ENCODE measurements at regions not wholly inside any gene's neighbourhood (a gene's known extent, or its start where the extent isn't known, plus 50 kb on each side); places are given as distances from the start of the nearest gene placed in this dataset.

DNA sequence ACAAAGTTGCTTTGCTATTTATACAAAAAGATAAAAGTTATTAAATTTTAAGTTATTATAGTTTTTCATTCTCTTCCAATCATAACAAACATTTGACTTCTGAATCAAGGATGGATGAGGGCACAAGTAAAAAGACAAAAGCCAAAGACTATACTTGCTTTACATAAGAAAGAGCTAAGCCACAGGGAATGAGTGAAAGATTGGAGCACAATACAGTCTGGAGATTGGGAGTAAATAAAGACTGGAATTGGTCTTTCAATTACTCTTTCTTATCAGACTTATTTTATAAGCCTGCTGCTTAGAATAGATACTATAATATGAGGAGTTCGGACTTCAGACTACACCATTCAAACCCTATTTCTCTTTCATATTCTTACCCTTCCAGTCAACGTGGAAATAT lies 1874.1 kb upstream of the PRR20A start:
- Histone ChIP-seq H4K91ac (replicated peaks; ENCODE audit: insufficient read length, low read length) (no peak overlapping the region), H3K18ac (ENCODE audit: extremely low read depth, low read length) (no peak overlapping the region), H2BK15ac (ENCODE audit: low read length) (no peak overlapping the region), H2BK5ac (ENCODE audit: low read depth, low read length) (no peak overlapping the region), H3K4me1 (replicated peaks in 1 of 4; ENCODE audit: control insufficient read depth in 3 of 4, insufficient read depth in 4 of 4, low read length in 3 of 4) (peaks cover 0 to 8% (median 3%) of the 10 kb centered on the region in 4 experiments; a peak in 5 of 7 replicates), H3K23ac (ENCODE audit: insufficient read length) (no peak overlapping the region), H3K9ac (replicated peaks in 1 of 4; ENCODE audit: extremely low read depth in 1 of 4, low read depth in 3 of 4, low read length in 3 of 4) (no peak overlapping the region), H3K4me2 (ENCODE audit: insufficient read depth in 1 of 2, low read depth in 2 of 2, low read length in 2 of 2) (no peak overlapping the region), H4K8ac (ENCODE audit: extremely low read depth, insufficient read depth, low read length) (no peak overlapping the region), H4K20me1 (replicated peaks in 1 of 2; ENCODE audit: control insufficient read depth in 1 of 2, insufficient read depth in 2 of 2, low read length in 2 of 2) (no peaks in the 10 kb centered on the region), H3K14ac (ENCODE audit: insufficient read length) (no peak overlapping the region), H3K27ac (ENCODE audit: low read depth, low read length) (no peak overlapping the region), H3K56ac (replicated peaks; ENCODE audit: insufficient read length, low read depth, low read length) (no peak overlapping the region), H2AK5ac (ENCODE audit: low read depth, low read length) (no peak overlapping the region), H3K4ac (replicated peaks; ENCODE audit: insufficient read length, low read depth, low read length) (no peak overlapping the region), H2BK12ac (ENCODE audit: low read depth, low read length) (no peak overlapping the region), H4K5ac (ENCODE audit: insufficient read length, low read depth, low read length) (no peak overlapping the region), H3K79me2 (ENCODE audit: control insufficient read depth in 1 of 2, insufficient read depth in 2 of 2, low read length in 2 of 2) (no peaks in the 10 kb centered on the region), H2BK20ac (ENCODE audit: low read length) (no peak overlapping the region), H3K27me3 (replicated peaks in 1 of 4; ENCODE audit: control insufficient read depth in 3 of 4, extremely low read depth in 1 of 4, insufficient read depth in 3 of 4, low read length in 3 of 4) (no peaks in the 10 kb centered on the region), H3K9me3 (ENCODE audit: insufficient read depth in 2 of 2, low read depth in 1 of 2, low read length in 1 of 2) (no peaks in the 10 kb centered on the region), H3K36me3 (ENCODE audit: control insufficient read depth in 2 of 4, insufficient read depth in 4 of 4, low read length in 3 of 4) (no peaks in the 10 kb centered on the region), H3K79me1 (ENCODE audit: low read depth, low read length) (no peaks in the 10 kb centered on the region), H3K4me3 (ENCODE audit: extremely low read depth in 1 of 4, insufficient read depth in 2 of 4, low read depth in 3 of 4, low read length in 4 of 4) (no peak overlapping the region), H2BK120ac (replicated peaks; ENCODE audit: low read depth, low read length) (no peak overlapping the region), H3K23me2 (ENCODE audit: low read depth, low read length) (no peaks in the 10 kb centered on the region), H2AFZ (ENCODE audit: low read length) (no peak overlapping the region)
- ChIA-PET CTCF (ENCODE audit: partially characterized antibody) (interaction anchor here (1.3 kb wide), 1 partner anchor 9 kb away, joined by 3 read pairs; no protein-coding TSS in a partner anchor), POLR2A (ENCODE audit: partially characterized antibody) (no interaction called here)
- WGBS, 2 experiments (ENCODE audit: extremely low coverage in 1 of 2, insufficient coverage in 1 of 2, insufficient read length in 1 of 2, insufficient replicate concordance in 2 of 2, low coverage in 1 of 2, low lambda C conversion rate in 2 of 2, missing lambda C conversion rate in 1 of 2) = 75% methylated on average over 2 of the region's 2 CpGs; no CpG with 5 or more reads in 1 of the 2 experiments
- FAIRE-seq (no peak), DNase-seq (ENCODE audit: low read depth in 1 of 2, low spot score in 2 of 2) (no peak)
- TF ChIP-seq HDAC2 (IDR thresholded peaks at IDR 0.05; ENCODE audit: borderline replicate concordance in 1 of 2, low read depth in 2 of 2, low read length in 2 of 2) = no peak
- no peak for TF ChIP-seq PHF8 (conservative IDR thresholded peaks at IDR 0.05; ENCODE audit: low read depth, low read length)
- TF ChIP-seq CREB1 (IDR thresholded peaks at IDR 0.05) = no peak
- TF ChIP-seq, protein P1, sequence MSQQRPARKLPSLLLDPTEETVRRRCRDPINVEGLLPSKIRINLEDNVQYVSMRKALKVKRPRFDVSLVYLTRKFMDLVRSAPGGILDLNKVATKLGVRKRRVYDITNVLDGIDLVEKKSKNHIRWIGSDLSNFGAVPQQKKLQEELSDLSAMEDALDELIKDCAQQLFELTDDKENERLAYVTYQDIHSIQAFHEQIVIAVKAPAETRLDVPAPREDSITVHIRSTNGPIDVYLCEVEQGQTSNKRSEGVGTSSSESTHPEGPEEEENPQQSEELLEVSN (IDR thresholded peaks at IDR 0.05) = no peak
- TF ChIP-seq, protein P2, sequence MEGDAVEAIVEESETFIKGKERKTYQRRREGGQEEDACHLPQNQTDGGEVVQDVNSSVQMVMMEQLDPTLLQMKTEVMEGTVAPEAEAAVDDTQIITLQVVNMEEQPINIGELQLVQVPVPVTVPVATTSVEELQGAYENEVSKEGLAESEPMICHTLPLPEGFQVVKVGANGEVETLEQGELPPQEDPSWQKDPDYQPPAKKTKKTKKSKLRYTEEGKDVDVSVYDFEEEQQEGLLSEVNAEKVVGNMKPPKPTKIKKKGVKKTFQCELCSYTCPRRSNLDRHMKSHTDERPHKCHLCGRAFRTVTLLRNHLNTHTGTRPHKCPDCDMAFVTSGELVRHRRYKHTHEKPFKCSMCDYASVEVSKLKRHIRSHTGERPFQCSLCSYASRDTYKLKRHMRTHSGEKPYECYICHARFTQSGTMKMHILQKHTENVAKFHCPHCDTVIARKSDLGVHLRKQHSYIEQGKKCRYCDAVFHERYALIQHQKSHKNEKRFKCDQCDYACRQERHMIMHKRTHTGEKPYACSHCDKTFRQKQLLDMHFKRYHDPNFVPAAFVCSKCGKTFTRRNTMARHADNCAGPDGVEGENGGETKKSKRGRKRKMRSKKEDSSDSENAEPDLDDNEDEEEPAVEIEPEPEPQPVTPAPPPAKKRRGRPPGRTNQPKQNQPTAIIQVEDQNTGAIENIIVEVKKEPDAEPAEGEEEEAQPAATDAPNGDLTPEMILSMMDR (IDR thresholded peaks at IDR 0.05; ENCODE audit: control extremely low read depth in 1 of 3, insufficient read depth in 1 of 3, low read depth in 1 of 3, low read length in 3 of 3) = no peak

Measured in H1 (cell line).